A549 (cell line): ENCODE measurements at regions not wholly inside any gene's neighbourhood (a gene's known extent, or its start where the extent isn't known, plus 50 kb on each side); places are given as distances from the start of the nearest gene placed in this dataset.

Experiments used
- ATAC-seq, 2 experiments: fragments of 200-7000 bp in 1 of 2; fragments of >200 bp in 1 of 2; cut with Nextera tagmentation in 1 of 2; cut with Tn5 transposase in 1 of 2; 3 replicates each; pipeline versions ENCODE4 v1.8.0 to v1.9.1; 2018 to 2020; ENCODE audit warnings: mild to moderate bottlenecking in 1 of 2, moderate library complexity in 1 of 2
- CTCF ChIA-PET: fragments of 300-600 bp; sonication (Branson Sonifier 250); formaldehyde crosslinking; extraction: SDS; loops from one replicate; lab custom pipeline; 2021; ENCODE audit warnings: antibody characterized with exemption, inconsistent platforms; lab: Yijun Ruan, JAX
- POLR2A ChIA-PET: fragments of 350-600 bp; formaldehyde crosslinking; extraction: SDS; loops from one replicate; lab custom pipeline; 2021; ENCODE audit warnings: antibody characterized with exemption, inconsistent platforms; lab: Yijun Ruan, JAX
- DNase-seq, 2 experiments: peaks; one replicate each; pipeline versions ENCODE4 v3.0.0 to v3.0.0-alpha.2; 2011 to 2016; ENCODE audit warnings: low read depth in 1 of 2, low spot score in 1 of 2
- FAIRE-seq: peaks from 2 replicates; lab custom pipeline; 2011; peaks lifted over from hg19 to GRCh38; lab: Jason Lieb, UNC
- H3K27ac ChIP-seq, 2 experiments: fragments of >200 bp; sonication (Bioruptor Twin); formaldehyde crosslinking; 3 replicates each; pipeline ENCODE4 v1.5.1; 2016 to 2017
- H3K4me1 ChIP-seq: fragments of >200 bp; sonication (Bioruptor Twin); formaldehyde crosslinking; 3 replicates; pipeline ENCODE4 v1.6.1; 2016
- H3K4me2 ChIP-seq: fragments of >200 bp; sonication (Bioruptor Twin); formaldehyde crosslinking; 3 replicates; pipeline ENCODE4 v1.6.1; 2016
- H3K4me3 ChIP-seq: fragments of >200 bp; sonication (Bioruptor Twin); formaldehyde crosslinking; 3 replicates; pipeline ENCODE4 v1.5.1; 2016
- H3K9me3 ChIP-seq: fragments of >200 bp; sonication (Bioruptor Twin); formaldehyde crosslinking; 3 replicates; pipeline ENCODE4 v1.6.1; 2016
- ATOH8 ChIP-seq: fragments of 250-450 bp; sonication (Bioruptor Pico); IDR thresholded peaks from 2 replicates; pipeline ENCODE4 v1.5.0; 2020; ENCODE audit warnings: low read depth, mild to moderate bottlenecking, moderate library complexity
- BHLHE40 ChIP-seq: IDR thresholded peaks from 2 replicates; pipeline ENCODE4 v1.6.1; 2012; ENCODE audit warnings: low read depth, low read length, inconsistent platforms
- CEBPB ChIP-seq, 2 experiments: fragments of >200 bp in 1 of 2; sonication (Bioruptor Twin) in 1 of 2; formaldehyde crosslinking in 1 of 2; IDR thresholded peaks; 2 replicates each; pipeline ENCODE4 v1.6.1; 2012 to 2016
- EHF ChIP-seq: fragments of 250-450 bp; sonication (Bioruptor Pico); IDR thresholded peaks from 2 replicates; pipeline ENCODE4 v1.5.0; 2020; ENCODE audit warnings: mild to moderate bottlenecking
- EHMT2 ChIP-seq: fragments of 200-600 bp; sonication (generic); IDR thresholded peaks from 2 replicates; pipeline ENCODE4 v1.6.1; 2016; ENCODE audit warnings: antibody characterized with exemption, low read depth, mild to moderate bottlenecking, moderate library complexity
- FOSL2 ChIP-seq, 2 experiments: fragments of 450-650 bp in 1 of 2; fragments of >200 bp in 1 of 2; sonication (Bioruptor Twin) in 1 of 2; formaldehyde crosslinking; IDR thresholded peaks; 2 replicates each; pipeline versions ENCODE4 v1.5.0 to v1.6.1; 2016 to 2020; ENCODE audit warnings: mild to moderate bottlenecking in 1 of 2, moderate library complexity in 1 of 2
- HDAC2 ChIP-seq: fragments of 200-600 bp; sonication (generic); IDR thresholded peaks from 2 replicates; pipeline ENCODE4 v1.6.1; 2016
- HOXB13 ChIP-seq: fragments of 250-450 bp; sonication (Bioruptor Pico); IDR thresholded peaks from 2 replicates; pipeline ENCODE4 v1.5.0; 2020; ENCODE audit warnings: low read depth, mild to moderate bottlenecking, moderate library complexity
- HOXB5 ChIP-seq: fragments of 250-450 bp; sonication (Bioruptor Pico); IDR thresholded peaks from 2 replicates; pipeline ENCODE4 v1.5.0; 2020; ENCODE audit warnings: mild to moderate bottlenecking, moderate library complexity
- JUN ChIP-seq, 2 experiments: fragments of >200 bp; sonication (Bioruptor Twin); formaldehyde crosslinking; IDR thresholded peaks; 2 replicates in 1 of 2; 3 replicates in 1 of 2; pipeline ENCODE4 v1.6.1; 2016 to 2017
- JUNB ChIP-seq: fragments of >200 bp; sonication (Bioruptor Twin); formaldehyde crosslinking; IDR thresholded peaks from 2 replicates; pipeline ENCODE4 v1.6.1; 2016
- KDM1A ChIP-seq: fragments of 200-600 bp; sonication (generic); IDR thresholded peaks from 2 replicates; pipeline ENCODE4 v1.6.1; 2016; ENCODE audit warnings: low read depth, mild to moderate bottlenecking
- KDM5A ChIP-seq: fragments of 200-600 bp; sonication (generic); IDR thresholded peaks from 2 replicates; pipeline ENCODE4 v1.6.1; 2016; ENCODE audit warnings: antibody characterized with exemption, mild to moderate bottlenecking
- MYC ChIP-seq: IDR thresholded peaks from 2 replicates; pipeline ENCODE4 v1.6.1; 2012; ENCODE audit warnings: mild to moderate bottlenecking, inconsistent platforms, low read length, improper control_type of control experiment, borderline replicate concordance
- NFE2L2 ChIP-seq: fragments of 150-350 bp; conservative IDR thresholded peaks from 2 replicates; pipeline ENCODE4 v1.6.1; 2014; ENCODE audit warnings: low read length
- NR3C1 ChIP-seq: fragments of >200 bp; sonication (Bioruptor Twin); formaldehyde crosslinking; IDR thresholded peaks from 3 replicates; pipeline ENCODE4 v1.6.1; 2017
- PBX3 ChIP-seq: IDR thresholded peaks from 2 replicates; pipeline ENCODE4 v1.6.1; 2012
- PHF8 ChIP-seq: fragments of 200-600 bp; sonication (generic); IDR thresholded peaks from 2 replicates; pipeline ENCODE4 v1.6.1; 2016; ENCODE audit warnings: low read depth, mild to moderate bottlenecking, antibody characterized with exemption, moderate library complexity, borderline replicate concordance
- POLR2A ChIP-seq: IDR thresholded peaks from 2 replicates; pipeline ENCODE4 v1.6.1; 2012; ENCODE audit warnings: mild to moderate bottlenecking, low read length
- POLR2AphosphoS2 ChIP-seq: conservative IDR thresholded peaks from 2 replicates; pipeline ENCODE4 v1.6.1; 2012; ENCODE audit warnings: low read length, improper control_type of control experiment, inconsistent platforms
- RCOR1 ChIP-seq: fragments of 150-350 bp; IDR thresholded peaks from 2 replicates; pipeline ENCODE4 v1.6.1; 2014; ENCODE audit warnings: antibody characterized with exemption, low read length, low read depth
- RNF2 ChIP-seq: fragments of 200-600 bp; sonication (generic); IDR thresholded peaks from 2 replicates; pipeline ENCODE4 v1.6.1; 2016; ENCODE audit warnings: low read depth, mild to moderate bottlenecking, antibody characterized with exemption, moderate library complexity, borderline replicate concordance
- TFCP2L1 ChIP-seq: fragments of 250-450 bp; sonication (Bioruptor Pico); IDR thresholded peaks from 2 replicates; pipeline ENCODE4 v1.5.0; 2021; ENCODE audit warnings: mild to moderate bottlenecking
- TP53 ChIP-seq: fragments of 250-450 bp; sonication (Bioruptor Pico); IDR thresholded peaks from 2 replicates; pipeline ENCODE4 v1.5.0; 2021; ENCODE audit warnings: mild to moderate bottlenecking, moderate library complexity
- USF2 ChIP-seq: fragments of 450-650 bp; IDR thresholded peaks from 2 replicates; pipeline ENCODE4 v1.6.1; 2014; ENCODE audit warnings: antibody characterized with exemption
- ZFP36 ChIP-seq: fragments of 450-650 bp; IDR thresholded peaks from 2 replicates; pipeline ENCODE4 v1.6.1; 2014; ENCODE audit warnings: borderline replicate concordance; ENCODE audit not compliant: partially characterized antibody
- ZNF302 ChIP-seq: fragments of 250-450 bp; sonication (Bioruptor Pico); IDR thresholded peaks from 2 replicates; pipeline ENCODE4 v1.9.0; 2021; ENCODE audit warnings: inconsistent platforms, mild to moderate bottlenecking, moderate library complexity
- WGBS: methylation state at CpG from one replicate; pipeline ENCODE4 v1.1.6; 2017; ENCODE audit errors: missing lambda C conversion rate; 5-methylcytosine and 5-hydroxymethylcytosine counted together
- TF ChIP-seq, protein P1 (sequence below): fragments of >200 bp; sonication (Bioruptor Twin); formaldehyde crosslinking; IDR thresholded peaks from 3 replicates; pipeline ENCODE4 v1.6.1; 2016

GRCh38 chr5:173554989-173555705 lies 61.3 kb downstream of the BOD1 start:
- ChIA-PET POLR2A (no interaction called here), CTCF (interaction anchor here (0.9 to 3.1 kb wide), 2 partner anchors 18 to 228 kb away, joined by 3 to 27 read pairs; no protein-coding TSS in a partner anchor)
- WGBS, result 79% methylated on average over 30 of the region's 30 CpGs
- FAIRE-seq, result no peak
- no peak for ATAC-seq
- H3K9me3 ChIP-seq, result peaks cover 10% of the 10 kb centered on the region
- H3K4me2 ChIP-seq, result no peak overlapping the region
- DNase-seq, result no peak
- H3K4me3 ChIP-seq, result no peak overlapping the region
- H3K27ac ChIP-seq, result no peak overlapping the region
- H3K4me1 ChIP-seq, result no peaks in the 10 kb centered on the region
- no peak for TF ChIP-seq EHF (CRISPR knock-in tag)
- no peak for TF ChIP-seq TFCP2L1 (CRISPR knock-in tag)
- TF ChIP-seq KDM1A, result no peak
- TF ChIP-seq HOXB13 (CRISPR knock-in tag), result no peak
- no peak for TF ChIP-seq POLR2AphosphoS2
- TF ChIP-seq JUNB, result no peak
- no peak for TF ChIP-seq TP53 (CRISPR knock-in tag)
- TF ChIP-seq, protein P1, sequence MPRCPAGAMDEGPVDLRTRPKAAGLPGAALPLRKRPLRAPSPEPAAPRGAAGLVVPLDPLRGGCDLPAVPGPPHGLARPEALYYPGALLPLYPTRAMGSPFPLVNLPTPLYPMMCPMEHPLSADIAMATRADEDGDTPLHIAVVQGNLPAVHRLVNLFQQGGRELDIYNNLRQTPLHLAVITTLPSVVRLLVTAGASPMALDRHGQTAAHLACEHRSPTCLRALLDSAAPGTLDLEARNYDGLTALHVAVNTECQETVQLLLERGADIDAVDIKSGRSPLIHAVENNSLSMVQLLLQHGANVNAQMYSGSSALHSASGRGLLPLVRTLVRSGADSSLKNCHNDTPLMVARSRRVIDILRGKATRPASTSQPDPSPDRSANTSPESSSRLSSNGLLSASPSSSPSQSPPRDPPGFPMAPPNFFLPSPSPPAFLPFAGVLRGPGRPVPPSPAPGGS, result no peak
- no peak for TF ChIP-seq CEBPB (IDR thresholded peaks at IDR 0.05)
- no peak for TF ChIP-seq MYC
- TF ChIP-seq BHLHE40, result no peak
- no peak for TF ChIP-seq NR3C1
- no peak for TF ChIP-seq NFE2L2
- no peak for TF ChIP-seq ZNF302 (CRISPR knock-in tag)

DNA sequence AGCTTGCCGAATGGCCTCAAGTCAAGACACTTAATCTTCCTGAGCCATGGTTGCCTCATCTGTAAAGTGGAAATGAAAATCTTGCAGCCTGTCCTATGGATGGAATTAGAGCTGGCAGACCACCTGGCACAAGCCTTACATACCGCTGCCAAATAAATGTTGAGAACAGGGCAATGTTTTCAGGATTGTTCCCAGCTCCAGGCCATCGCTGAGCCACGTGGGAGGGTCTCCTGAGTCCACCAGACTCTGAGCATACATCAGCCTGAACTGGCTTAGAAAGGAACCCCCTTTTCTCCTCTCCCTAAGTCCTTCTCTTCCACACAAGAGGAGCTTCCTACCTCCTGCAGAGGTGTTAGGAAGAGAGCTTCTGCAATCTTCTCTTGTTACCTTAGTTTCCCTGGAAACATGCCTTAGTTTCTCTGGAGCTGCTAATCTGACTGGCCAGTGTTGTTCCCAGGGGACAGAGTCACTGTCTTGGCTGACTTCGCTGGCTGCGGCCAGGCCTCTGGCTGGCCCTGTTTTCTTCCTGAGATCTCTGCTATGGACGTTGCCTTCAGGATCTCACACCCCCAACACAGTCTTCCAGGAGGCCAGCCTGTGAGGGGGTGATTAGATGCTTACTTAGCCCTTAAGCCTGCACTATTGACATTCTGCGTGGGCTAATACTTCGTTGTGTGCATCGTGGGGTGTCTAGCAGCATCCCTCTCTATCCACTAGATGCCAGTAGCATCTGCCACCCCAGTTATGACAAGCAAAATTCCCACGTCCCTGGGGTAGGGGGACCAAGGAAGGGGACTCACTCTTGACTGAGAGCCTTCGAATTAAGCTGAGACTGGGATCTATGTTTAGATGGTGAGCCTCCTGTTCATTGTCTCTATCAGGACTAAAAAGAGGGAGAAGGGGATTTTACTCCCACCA lies 62.2 kb downstream of the BOD1 start:
- WGBS, result 36% methylated on average over 11 of the region's 12 CpGs
- DNase-seq (no peak), FAIRE-seq (no peak), ATAC-seq (no peak)
- Histone ChIP-seq H3K27ac (no peak overlapping the region), H3K4me1 (no peaks in the 10 kb centered on the region), H3K4me2 (no peak overlapping the region), H3K9me3 (peaks cover 2% of the 10 kb centered on the region; the same call in 2 of the 3 replicates), H3K4me3 (no peak overlapping the region)
- ChIA-PET POLR2A (no interaction called here), CTCF (interaction anchor here (1.7 to 3.1 kb wide), 2 partner anchors 18 to 234 kb away, joined by 4 to 27 read pairs; no protein-coding TSS in a partner anchor)
- TF ChIP-seq PHF8, result no peak
- no peak for TF ChIP-seq USF2
- no peak for TF ChIP-seq POLR2A
- TF ChIP-seq RCOR1, result no peak
- TF ChIP-seq HDAC2, result no peak
- no peak for TF ChIP-seq EHMT2

GRCh38 chr5:173550641-173551040 lies 65.8 kb downstream of the BOD1 start:
- Histone ChIP-seq H3K4me3 (no peak overlapping the region), H3K9me3 (no peaks in the 10 kb centered on the region), H3K4me1 (no peaks in the 10 kb centered on the region), H3K4me2 (no peak overlapping the region), H3K27ac (no peak overlapping the region)
- 60% methylated on average over 6 of the region's 6 CpGs for WGBS
- FAIRE-seq (no peak), DNase-seq (no peak), ATAC-seq (no peak)
- TF ChIP-seq KDM5A (no peak), HOXB5 (CRISPR knock-in tag) (no peak), PBX3 (no peak), ZNF302 (CRISPR knock-in tag) (no peak), JUN (IDR thresholded peaks at IDR 0.05) (no peak), FOSL2 (IDR thresholded peaks at IDR 0.05) (no peak), FOSL2 (CRISPR knock-in tag; IDR thresholded peaks at IDR 0.05) (no peak), ZFP36 (no peak), HOXB13 (CRISPR knock-in tag) (no peak), ATOH8 (CRISPR knock-in tag) (no peak), RNF2 (no peak)
- CTCF ChIA-PET, result interaction anchor here (0.8 to 3.1 kb wide), 4 partner anchors 18 to 256 kb away, joined by 3 to 14 read pairs (median 3); no protein-coding TSS in a partner anchor
- POLR2A ChIA-PET, result no interaction called here
